Upper lobe of right lung (tissue), 1 donor: ENCODE measurements at regions not wholly inside any gene's neighbourhood (a gene's known extent, or its start where the extent isn't known, plus 50 kb on each side); places are given as distances from the start of the nearest gene placed in this dataset.

Experiments
- ATAC-seq: fragments of 200-7000 bp; cut with Tn5 transposase; one replicate; pipeline ENCODE4 v1.9.1; 2020; ENCODE audit warnings: mild to moderate bottlenecking, moderate library complexity
- DNase-seq: peaks from one replicate; pipeline ENCODE4 v3.0.0-alpha.2; 2020
- H3K27ac ChIP-seq: fragments of 200-600 bp; one replicate; pipeline ENCODE4 v1.8.0; 2022
- H3K27me3 ChIP-seq: fragments of 200-600 bp; one replicate; pipeline ENCODE4 v1.8.0; 2022; ENCODE audit warnings: mild to moderate bottlenecking
- H3K36me3 ChIP-seq: fragments of 200-600 bp; one replicate; pipeline ENCODE4 v1.8.0; 2022
- H3K4me1 ChIP-seq: fragments of 200-600 bp; one replicate; pipeline ENCODE4 v1.8.0; 2022
- H3K4me3 ChIP-seq: fragments of 200-600 bp; one replicate; pipeline ENCODE4 v1.8.0; 2022; ENCODE audit warnings: mild to moderate bottlenecking
- H3K9me3 ChIP-seq: fragments of 200-600 bp; one replicate; pipeline ENCODE4 v1.8.0; 2022
- intact Hi-C: fragments of 100-400 bp; cut with DNase I; formaldehyde crosslinking; loops from one replicate; pipeline ENCODE4 v1.11.0; 2022
- TF ChIP-seq, protein P1 (sequence below): fragments of 200-600 bp; IDR thresholded peaks from one replicate; pipeline ENCODE4 v1.8.0; 2022; ENCODE audit warnings: antibody characterized with exemption
- donor health status: DM: no; HTN: yes; CAD: no; lungs with severe emphysema.

DNA sequence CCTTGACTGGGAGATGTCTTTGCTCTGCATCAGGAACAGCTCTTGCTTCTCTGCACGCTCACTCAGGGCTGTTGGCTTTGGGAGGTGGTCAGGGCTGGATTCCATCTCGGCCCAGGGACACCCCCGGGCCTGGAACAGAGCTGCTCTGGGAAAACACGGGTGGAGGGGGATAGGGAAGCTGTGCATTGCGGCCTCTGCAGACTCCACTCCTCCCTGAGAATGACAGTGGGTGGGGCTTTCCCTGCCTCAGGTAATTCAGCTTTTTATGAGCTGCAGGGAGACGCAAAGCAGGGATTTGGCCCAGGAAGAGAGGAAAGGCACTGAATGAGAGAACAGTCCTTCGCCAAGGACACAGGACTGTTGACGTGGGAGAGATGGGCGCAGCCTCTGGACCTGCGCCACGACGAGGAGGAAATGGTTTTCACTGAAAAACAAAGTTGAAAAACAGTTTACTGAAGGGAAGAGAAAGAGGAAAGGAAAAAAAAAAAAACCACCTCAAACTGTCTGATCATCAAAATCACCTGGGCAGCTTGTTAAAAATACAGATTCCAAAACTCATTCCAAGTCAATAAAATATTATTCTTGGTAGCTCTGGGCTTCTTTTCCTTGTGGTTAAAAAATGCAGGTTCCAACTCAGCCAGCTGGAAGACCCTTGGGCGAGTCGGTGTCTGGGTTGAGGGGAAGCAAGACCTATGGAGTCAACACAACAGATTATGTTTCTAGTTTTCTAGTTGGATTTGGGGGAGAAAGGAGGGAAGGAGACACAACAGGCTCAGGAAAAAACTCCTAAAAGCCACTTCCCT is 194.0 kb downstream of the ZFP36L2 start:
- peaks cover 19% of the 10 kb centered on the region for H3K4me1 ChIP-seq
- H3K27me3 ChIP-seq: no peaks in the 10 kb centered on the region
- H3K9me3 ChIP-seq: no peaks in the 10 kb centered on the region
- ATAC-seq (peak; percentile 37), DNase-seq (no peak)
- no peak overlapping the region for H3K4me3 ChIP-seq
- H3K27ac ChIP-seq: peak overlapping the region; percentile 63
- TF ChIP-seq, protein P1, sequence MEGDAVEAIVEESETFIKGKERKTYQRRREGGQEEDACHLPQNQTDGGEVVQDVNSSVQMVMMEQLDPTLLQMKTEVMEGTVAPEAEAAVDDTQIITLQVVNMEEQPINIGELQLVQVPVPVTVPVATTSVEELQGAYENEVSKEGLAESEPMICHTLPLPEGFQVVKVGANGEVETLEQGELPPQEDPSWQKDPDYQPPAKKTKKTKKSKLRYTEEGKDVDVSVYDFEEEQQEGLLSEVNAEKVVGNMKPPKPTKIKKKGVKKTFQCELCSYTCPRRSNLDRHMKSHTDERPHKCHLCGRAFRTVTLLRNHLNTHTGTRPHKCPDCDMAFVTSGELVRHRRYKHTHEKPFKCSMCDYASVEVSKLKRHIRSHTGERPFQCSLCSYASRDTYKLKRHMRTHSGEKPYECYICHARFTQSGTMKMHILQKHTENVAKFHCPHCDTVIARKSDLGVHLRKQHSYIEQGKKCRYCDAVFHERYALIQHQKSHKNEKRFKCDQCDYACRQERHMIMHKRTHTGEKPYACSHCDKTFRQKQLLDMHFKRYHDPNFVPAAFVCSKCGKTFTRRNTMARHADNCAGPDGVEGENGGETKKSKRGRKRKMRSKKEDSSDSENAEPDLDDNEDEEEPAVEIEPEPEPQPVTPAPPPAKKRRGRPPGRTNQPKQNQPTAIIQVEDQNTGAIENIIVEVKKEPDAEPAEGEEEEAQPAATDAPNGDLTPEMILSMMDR: no peak
- intact Hi-C loops: no loop called here
- no peaks in the 10 kb centered on the region for H3K36me3 ChIP-seq

DNA sequence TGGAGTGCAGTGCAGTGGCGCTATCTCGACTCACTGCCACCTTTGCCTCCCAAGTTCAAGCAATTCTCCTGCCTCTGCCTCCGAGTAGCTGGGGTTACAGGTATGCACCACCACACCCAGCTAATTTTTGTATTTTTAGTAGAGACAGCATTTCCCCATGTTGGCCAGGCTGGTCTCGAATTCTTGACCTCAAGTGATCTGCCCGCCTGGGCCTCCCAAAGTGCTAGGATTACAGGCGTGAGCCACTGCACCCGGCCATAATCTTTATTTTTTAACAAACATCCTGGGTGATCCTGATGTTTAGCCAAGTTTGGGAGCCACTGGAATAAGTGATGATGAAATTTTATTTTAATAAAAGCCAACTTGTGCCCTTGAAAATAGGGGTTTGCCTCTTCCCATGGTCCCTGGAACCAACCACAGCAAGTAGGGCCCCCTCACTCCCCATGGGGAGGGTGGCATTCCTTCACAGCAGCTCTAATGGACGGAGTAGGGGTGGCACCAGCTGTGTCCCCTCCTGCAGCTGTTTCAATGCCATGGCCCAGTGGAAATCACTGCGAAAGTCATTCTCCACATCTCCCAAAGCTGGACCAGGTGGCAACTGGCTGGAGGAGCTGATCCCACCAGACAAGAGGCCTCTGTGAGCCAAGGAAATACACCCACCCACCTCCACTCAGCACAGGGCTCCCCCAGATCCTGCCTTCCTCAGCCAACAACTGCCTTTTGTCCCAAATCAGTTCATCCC is 194.8 kb downstream of the ZFP36L2 start:
- peak overlapping the region; percentile 63 for H3K27ac ChIP-seq
- no peaks in the 10 kb centered on the region for H3K36me3 ChIP-seq
- H3K4me3 ChIP-seq: no peak overlapping the region
- H3K27me3 ChIP-seq: no peaks in the 10 kb centered on the region
- DNase-seq: no peak
- H3K4me1 ChIP-seq: peaks cover 26% of the 10 kb centered on the region
- no peak for ATAC-seq
- intact Hi-C loops: no loop called here
- TF ChIP-seq, protein P1: no peak
- H3K9me3 ChIP-seq: no peaks in the 10 kb centered on the region

DNA sequence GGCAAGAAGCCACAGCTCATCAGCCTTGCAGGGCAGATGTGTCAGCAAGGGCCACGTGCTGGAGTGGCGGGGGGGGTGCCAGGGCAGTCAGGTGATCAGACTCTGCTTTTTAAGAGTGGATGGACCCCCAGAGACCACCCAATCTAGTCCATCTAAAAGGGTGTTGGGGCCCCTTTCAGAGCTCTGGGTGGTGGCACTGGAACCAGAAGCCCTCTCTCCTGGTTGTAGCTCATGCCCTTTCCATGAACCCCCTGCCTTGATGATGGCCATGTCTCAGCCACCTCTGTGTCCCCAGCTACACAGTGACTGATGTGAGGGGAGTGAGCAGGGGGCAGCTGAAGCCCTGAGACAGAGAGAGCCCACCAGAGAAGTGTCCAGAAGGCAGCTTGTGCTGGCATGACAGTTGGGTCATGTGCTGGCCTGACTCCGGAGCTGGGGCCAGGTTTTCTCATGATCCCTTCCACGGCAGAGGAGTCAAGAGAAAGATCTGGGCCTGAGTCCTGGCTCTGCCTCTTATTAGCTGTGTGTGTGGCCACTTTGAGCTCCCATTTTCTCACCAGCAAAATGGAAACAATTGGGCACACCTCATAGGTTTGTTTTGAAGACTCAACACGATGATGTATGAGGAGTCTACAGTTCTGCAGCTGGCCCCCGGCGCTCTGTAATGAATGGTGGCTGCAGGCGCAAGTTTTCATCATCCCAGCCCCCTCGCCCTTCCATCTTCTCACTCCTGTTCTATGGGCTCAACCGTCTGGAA is 195.7 kb downstream of the ZFP36L2 start:
- Histone ChIP-seq H3K4me1 (peaks cover 26% of the 10 kb centered on the region), H3K9me3 (no peaks in the 10 kb centered on the region), H3K27me3 (no peaks in the 10 kb centered on the region), H3K4me3 (no peak overlapping the region), H3K36me3 (no peaks in the 10 kb centered on the region), H3K27ac (peak overlapping the region; percentile 63)
- ATAC-seq: no peak
- TF ChIP-seq, protein P1: no peak
- DNase-seq: no peak
- intact Hi-C loops: no loop called here

DNA sequence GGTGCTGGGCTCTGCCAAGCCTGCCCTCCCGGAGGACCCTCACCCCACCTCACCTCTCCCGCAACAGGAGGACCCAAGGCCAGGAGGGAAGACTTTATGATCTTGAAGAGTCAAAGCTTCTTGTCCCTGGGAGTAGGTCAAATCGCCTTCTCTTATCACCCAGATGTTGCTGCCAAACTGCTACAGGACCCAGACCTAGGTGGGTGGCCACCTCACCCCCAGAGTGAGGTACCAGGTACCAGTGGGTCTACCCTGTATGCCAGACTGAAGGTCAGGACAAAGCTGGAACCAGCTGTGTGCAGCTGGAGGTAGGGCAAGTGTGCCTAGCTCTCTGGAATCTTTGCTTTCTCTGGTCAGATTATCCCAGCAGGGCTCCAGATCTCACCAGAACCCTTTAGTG is 197.2 kb downstream of the ZFP36L2 start:
- Histone ChIP-seq H3K36me3 (no peaks in the 10 kb centered on the region), H3K4me1 (peaks cover 29% of the 10 kb centered on the region)
- no peak for DNase-seq

DNA sequence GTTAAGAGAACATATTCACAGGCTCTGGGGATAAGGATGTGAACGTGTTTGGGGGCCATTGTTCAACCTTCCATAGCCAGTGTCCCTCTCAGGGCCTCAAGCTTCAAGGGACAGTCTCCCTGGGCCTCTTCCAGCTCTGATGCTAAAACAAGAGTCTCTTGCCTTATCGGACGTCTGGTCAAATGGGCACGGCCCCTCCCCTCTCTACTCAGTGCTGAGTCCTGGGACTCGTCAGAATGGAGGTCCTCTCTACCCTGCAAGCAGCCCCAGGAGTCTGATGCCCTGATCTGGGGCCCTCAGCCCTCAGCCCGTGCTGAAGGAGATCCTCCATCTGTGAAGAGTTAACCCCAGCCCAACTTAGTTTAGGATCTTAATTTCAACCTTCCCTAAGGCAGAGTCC is 198.2 kb downstream of the ZFP36L2 start:
- intact Hi-C loops: no loop called here
- Histone ChIP-seq H3K4me1 (peaks cover 29% of the 10 kb centered on the region), H3K9me3 (no peaks in the 10 kb centered on the region), H3K27me3 (no peaks in the 10 kb centered on the region), H3K36me3 (no peaks in the 10 kb centered on the region), H3K27ac (no peak overlapping the region), H3K4me3 (no peak overlapping the region)
- TF ChIP-seq, protein P1: no peak
- no peak for ATAC-seq
- no peak for DNase-seq

More for the DNA sequence above, 197.2 kb downstream of the ZFP36L2 start:
- no peak overlapping the region for H3K27ac ChIP-seq
- intact Hi-C loops: no loop called here
- TF ChIP-seq, protein P1: no peak
- H3K9me3 ChIP-seq: no peaks in the 10 kb centered on the region
- no peaks in the 10 kb centered on the region for H3K27me3 ChIP-seq
- no peak for ATAC-seq
- no peak overlapping the region for H3K4me3 ChIP-seq
